ENCODE measurements at regions not wholly inside any gene's neighbourhood (a gene's known extent, or its start where the extent isn't known, plus 50 kb on each side); places are given as distances from the start of the nearest gene placed in this dataset.

DNA sequence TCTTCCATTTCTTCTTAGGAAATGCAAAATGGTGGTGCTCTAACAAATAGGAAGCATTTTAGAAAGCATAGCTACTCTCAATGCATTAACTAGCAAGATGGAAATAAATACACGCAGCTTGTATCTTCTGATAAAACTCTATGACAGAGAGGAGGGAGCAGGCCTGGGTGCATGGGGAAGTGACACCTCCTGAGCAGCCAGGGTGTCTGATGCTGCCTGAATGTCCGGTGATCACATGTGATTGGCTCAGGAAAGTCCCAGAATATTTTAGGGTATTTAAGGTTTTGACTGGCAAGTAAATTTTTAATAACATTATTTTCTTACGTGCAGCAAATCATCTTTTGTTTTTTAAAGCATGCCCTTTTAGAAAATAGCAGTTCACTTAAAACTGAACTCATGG lies 261.0 kb upstream of the KLF6 start:
- no peak for DNase-seq

DNA sequence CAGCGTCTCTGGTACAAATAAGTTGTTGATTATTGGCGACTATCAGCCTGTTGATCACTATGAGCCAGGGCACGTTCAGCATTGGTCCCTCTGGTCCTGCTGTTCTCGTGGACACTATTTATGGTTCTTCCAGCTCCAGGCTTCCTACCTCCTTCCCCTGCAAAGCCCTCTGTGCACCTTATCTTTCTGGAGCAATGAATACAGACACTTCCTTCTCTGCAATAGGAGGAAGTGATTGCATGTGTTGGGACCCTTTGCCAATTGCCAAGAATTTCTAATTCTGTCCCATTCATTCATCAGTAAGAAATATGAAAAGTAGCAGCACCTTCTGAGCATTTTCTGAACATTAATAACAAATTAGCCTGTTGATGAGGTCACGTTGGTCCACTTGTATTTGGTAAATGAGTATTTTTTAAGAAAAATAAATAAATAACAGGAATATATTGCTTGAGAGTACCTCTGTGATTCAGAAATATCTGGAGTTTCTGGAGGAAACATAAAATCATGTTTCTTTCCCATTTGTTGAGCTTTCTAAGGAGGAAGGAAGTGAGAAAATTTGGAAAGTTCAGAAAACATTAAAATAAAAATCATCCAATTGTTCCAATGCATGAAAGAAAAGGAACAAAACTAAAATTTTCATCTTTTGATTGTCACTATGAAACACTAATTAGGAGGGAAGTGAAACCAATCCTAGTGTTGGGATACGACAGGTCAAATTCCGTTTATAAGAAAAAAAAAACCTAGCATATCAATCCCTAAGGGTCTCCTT lies 259.1 kb upstream of the KLF6 start:
- DNase-seq: no peak

DNA sequence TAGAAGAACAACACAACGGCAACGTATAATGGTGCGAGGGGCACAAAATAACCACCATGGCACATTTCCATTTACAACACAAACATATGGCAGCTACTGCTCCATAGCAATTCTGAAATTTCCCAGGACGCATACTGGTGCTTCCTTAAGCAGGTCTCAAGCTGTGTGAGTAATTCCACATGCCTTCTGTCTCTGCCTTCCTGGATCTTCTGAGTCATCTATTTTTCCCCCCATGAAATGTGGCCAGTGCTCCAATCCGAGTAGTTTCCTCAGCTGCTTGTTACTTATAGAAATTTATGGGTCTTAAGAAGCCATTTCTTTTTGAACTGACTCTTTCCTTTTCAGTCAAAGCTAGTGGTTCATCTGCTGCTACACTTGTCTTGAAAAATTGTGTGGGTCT lies 256.6 kb upstream of the KLF6 start:
- DNase-seq: no peak

DNA sequence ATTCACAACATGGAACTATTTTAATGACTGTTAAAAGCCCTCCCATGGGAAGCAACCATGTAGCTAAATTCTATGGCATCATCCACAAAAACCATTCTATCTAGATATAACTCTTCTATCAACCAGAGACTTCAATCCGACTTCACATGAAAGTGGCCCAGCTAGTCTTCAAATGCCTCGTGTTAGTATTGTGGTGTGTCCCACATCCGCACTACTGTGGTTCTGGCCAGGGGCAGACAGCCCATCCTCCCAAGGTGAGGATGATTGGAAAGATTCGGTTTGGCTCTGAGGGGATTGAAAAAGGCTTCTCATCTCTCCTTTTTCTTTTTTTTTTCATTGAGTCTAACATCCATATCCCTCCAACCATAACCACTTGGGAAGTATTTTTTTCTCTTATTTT lies 253.0 kb upstream of the KLF6 start:
- DNase-seq: no peak

DNA sequence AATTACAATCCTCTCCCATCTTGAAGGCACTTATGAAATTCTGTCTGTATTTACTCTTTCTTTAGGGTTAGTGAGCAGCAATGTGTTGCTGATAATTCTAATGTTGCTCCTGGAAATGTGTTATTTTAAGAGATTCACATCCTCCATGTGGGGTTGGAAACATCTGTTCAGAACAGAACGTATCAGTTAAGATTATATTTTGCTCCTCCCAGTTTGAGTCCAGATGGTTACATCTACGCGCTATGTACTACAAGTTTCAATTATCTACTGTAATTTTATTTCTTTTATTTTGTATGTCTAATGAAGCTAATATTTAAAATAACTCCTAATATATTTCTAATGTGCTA lies 250.6 kb upstream of the KLF6 start:
- DNase-seq: no peak

DNA sequence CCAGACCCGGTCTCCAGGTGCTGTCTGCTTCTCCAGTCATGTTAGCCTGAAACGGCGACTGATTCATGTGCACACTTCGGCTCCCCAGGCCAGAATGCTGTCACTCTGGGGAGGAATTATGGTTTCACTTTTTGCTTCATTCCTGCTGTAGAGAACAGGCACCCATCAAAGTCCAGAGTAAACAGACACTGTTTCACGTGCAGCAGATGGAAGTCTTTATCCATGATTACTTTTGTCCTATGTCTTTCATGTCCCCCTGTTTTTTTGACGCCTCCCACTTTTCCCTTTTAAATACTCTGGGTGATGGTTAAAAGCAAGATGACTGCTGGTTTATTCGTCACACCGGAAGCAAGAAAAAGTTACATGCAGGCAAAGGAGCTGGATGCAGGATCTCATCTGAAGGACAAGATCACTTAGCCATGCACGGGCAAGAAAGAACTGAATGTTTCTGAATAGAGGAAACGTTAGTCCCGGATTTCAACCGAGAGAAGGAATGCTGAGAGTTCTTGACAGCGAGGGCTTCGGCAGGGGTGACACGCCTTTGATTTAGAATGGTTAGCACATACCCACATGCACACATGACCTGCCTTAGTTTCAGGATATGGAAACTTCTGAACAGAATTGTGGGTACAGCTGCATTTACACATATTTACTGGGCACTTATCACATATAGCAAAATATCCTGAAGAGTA lies 250.0 kb upstream of the KLF6 start:
- peak; percentile 63 for DNase-seq

DNA sequence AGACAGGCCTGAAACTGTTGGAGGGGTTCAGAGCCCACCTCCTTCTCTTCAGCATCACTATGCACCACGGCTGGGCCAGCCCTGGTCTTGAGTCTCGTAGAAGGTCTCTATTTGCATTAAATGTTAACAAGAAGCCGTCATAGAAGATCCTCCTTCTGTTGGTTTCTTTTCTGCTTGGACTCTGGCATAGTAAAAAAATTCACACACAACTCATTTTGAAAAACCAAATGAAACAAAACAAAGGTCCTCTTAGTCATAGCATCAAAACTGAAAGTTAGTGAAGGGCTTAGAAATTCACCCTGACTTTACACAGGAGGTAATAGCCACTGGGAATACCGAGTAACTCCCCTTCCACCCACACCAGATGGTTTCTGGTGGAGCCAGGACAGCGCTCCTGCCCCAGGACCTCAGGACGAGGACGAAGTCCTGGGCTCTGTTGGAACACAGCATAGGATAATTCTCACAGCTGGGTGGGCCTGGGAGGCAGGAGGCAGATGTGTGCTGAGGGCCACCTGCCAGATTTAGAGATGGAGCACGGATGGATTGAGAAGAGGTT lies 248.4 kb upstream of the KLF6 start:
- DNase-seq: no peak

DNA sequence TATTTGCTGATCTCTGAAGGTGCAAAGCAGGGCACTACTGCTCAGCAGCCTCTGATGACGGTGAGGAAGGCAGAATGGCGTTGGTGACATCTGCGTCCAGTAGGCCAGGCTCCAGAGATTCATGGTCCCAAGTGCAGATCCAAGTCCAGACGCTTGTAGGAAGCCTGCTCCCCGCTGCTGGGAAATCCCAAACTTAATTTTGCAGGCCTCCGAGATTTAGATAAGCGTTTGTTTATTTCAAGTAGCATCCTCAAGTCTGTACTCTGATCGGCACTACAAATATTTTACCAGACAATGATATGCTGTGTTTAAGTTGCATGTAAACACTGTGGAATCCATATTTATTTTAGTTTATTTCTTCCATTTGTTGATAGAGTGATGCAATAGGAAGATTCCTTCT lies 244.9 kb upstream of the KLF6 start:
- DNase-seq: no peak

DNA sequence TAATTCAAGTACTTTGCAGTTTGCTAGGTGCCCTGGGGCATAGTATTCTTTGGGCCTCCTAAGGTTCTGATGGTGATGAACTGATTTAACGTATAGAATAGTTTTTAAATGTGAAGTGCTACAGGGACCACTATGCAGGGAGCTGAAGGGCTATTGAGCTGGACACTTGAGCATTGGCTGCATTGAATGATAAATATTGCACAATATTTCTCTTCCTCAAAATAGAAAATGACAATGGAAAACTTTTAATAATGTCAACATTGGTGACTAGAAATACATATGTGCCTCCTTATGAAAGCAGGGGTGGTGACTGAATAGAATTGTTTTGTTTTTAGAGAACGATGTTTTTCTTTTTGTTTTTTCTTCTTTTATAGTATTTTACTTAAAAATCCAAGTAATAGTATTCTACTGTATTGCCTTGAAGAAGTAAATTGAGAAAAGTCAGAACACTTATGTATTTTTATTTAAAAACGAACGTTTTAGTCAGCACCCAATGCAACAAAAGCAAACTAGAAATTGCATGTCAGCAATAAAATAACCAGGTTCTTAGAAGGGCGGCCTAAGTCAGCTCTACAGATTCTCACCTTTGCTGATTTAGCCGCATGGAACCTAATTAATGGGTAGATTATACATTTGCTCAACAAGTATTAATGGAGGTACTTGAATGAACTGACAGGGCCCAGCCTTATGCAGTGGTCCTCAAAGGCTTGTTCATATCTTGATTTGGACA lies 244.0 kb upstream of the KLF6 start:
- no peak for DNase-seq

DNA sequence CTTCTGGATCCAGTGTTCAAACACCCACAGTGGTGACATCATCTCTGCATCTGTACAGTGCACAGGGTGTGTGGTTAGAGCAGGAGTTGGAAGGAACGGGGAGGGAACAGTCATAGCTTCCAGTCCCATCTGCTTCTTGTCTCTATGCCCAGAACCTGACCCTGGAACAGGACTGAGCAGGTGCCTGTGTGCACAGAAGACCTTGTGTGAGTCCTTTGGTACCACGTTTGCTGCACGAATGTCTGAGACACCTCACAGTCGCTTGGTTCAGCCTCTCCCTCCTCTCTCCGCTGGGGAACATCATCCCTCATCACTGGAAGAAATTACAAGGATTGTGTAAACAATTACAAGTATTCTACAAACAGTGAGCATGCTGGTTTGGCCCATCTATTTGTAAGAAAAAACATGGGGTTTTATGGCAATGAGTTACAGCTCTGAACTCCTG lies 243.0 kb upstream of the KLF6 start:
- DNase-seq: no peak

DNA sequence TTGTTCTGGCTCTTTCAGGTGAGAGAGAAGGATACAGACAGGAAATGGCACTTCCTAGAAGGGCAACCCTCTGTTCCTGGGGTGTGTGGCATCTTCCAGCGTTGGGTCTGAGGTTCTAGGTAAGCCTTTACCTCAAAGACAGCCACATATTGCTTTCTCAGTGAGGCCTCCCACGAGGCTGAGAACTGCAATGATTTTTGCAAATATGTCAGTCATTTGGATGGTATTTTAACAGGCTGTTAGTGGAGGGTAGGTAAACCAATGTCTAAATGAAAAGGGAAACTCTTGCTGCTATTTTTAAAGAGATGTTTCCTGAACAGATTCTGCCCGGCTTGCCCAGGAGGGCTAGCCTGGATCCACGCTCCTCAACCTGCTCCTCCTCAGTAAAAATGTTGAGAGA lies 240.3 kb upstream of the KLF6 start:
- no peak for DNase-seq

DNA sequence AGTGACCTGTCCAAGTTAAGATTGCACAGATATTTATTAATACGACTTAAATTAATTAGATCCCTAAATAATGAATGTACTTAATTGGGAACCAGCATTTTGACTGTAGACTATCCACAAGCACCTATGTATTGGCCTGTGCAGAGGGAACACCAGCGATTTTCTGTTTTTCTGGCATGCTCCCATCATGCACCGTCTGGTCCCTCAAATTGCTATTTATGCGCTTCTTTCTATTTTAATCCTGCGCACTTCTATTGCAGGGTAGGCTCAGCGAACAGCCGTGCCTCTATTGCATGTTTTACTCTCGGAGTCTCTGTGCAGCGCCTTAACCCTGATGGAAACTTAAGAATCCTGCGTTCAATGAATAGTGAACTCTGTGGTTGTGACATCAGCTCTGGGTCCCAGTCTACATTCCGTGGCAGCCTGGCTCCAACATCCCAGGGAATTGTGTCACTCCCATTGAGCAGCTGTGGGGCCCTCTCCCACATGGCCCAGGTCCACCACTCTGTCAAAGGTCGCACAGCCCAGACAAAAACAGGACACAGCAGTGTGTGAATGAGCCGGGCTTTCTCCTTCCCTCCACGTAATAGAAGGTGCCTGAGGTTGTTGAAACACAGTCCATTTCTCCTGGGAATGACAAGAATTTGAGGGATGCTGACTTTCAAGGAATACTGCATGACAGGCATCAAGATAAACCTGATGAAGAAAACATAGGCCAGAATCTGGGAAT lies 239.7 kb upstream of the KLF6 start:
- DNase-seq: peak; percentile 15

DNA sequence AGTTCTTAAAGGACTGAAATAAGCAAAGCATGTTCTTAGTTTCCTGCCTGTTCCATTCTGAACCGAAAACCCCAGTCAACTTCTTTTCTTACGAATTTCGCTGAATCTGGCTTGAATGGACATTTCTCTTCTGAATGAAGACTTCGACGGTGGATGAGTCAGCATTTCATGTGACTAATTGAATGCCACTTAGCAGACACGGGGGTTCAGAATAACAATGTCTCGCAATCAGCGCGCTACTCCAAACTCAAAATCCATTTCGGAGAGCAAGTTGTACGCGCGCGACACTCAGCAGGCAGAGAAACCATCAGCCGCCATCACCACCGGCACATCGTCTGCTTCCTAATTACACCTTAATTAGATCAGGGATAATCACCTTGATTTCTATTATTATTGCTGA lies 239.0 kb upstream of the KLF6 start:
- DNase-seq: peak; percentile 22

DNA sequence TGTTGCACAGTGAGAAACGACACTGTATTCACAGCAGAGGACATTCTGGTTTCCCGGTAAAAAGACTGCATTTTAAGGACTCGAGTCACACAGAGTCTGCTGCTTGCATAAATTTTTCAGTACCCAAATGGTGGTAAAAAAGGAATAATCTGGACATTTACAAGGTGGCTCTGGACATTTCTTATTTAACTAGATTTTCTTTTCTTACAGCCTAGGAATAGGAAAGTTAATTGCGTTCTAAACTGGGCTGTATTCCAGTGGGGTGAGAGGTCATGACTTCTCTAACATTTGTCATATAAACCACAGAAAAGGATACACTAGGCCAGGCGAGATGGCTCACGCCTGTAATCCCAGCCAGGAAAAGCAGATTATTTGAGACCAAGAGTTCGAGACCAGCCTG lies 237.5 kb upstream of the KLF6 start:
- DNase-seq: no peak

DNA sequence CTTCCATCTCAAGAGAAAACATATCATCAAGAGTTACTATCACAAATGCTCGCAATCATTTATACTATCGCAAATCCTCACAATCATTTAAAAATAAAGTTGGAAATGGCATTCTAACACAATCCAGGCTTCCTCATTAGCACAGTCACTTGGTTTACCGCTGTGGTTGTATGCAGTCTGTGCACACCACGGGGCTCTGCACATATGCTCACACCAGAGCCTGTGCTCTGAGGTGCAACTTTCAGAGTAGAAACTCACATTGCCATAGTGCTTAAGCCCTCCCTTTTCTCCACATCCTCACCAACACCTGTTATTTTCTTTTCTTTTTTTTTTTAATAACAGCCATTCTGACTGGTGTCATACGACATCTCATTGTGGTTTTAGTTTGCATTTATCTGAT lies 235.6 kb upstream of the KLF6 start:
- DNase-seq: no peak

DNA sequence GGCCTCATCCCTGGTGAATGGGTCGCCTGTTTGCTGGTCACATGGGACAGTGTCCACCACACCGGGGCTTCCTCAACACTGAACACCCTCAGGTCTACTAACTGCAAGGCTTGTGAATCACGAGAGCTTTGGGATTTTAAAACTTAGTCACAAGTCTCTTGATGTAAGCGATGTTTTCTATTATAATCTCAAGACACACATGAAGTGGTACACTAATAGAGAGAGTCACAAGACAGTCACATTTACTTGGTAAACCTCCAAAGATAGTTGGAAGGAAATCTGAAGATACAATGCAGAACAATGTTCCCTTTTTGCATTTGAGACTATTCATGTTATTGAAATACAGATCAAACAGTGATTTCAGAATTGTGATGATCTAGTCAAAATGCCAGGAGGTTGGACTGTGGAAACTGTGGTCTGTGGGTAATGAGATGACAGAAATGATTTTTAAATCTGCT lies 233.1 kb upstream of the KLF6 start:
- peak; percentile 4 for DNase-seq

DNA sequence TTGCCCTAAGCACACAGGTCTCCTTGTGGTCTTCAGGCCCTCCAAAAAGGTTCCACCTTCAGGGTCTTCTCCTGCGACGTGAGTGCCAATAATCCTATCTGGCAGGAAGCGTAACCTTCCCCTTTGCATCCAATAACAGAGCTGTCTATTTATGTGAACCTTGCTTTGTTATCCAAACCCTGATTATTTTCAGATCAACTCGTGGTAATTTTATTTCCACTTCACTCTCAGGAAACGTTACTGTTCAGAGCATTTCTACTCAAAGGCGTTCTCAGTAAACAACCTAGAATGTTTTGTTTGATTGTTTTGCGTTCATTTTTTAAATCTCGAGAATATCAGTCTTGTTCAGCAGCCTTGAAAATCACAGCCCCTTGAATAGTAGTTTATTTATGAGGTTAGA lies 232.3 kb upstream of the KLF6 start:
- no peak for DNase-seq

DNA sequence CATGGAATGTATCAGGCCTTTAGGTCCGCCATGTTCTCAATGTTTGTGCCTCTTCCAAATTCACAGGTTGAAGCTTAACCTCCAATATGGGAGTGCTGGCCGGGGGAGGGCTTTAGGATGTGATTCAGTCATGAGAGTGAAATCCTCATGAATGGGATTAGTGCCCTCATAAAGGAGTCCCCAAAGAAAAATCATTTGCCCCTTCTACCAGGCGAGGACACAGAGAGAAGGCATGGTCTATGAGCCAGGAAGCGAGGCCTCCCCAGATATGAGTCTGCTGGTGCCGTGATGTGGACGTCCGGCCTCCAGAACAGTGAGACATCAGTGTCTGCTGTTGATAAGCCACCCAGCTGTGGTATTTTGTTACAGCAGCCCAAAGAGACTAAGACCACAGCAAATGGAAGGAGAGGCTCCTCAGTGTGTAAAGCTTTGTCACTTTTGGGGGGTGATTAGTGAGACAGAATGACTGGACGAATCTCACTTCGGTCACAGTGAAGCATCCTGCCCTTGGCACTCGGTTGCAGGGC lies 231.3 kb upstream of the KLF6 start:
- no peak for DNase-seq

DNA sequence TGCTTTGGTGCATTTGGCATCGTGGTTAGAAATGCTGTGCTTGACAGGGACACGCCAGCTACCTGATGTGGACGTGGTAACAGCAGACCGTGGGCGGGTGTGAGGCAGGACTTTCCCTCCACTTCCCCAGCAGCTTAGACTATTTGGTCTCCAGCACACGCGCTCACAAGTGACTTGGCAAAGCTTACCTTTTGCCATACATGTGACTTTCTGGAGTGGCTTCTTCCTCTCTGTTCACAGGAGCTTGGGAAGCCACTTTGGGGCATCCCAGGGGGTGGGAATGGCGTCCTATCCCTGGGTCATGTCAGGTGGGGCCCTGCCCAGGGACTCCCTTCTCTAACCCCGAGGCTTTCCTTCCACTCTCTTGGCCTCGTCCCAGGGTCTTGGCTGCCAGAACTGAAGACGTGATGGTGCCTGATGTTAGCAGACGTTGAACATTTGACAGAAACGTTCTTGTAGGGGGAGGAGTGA lies 228.7 kb upstream of the KLF6 start:
- DNase-seq: no peak

DNA sequence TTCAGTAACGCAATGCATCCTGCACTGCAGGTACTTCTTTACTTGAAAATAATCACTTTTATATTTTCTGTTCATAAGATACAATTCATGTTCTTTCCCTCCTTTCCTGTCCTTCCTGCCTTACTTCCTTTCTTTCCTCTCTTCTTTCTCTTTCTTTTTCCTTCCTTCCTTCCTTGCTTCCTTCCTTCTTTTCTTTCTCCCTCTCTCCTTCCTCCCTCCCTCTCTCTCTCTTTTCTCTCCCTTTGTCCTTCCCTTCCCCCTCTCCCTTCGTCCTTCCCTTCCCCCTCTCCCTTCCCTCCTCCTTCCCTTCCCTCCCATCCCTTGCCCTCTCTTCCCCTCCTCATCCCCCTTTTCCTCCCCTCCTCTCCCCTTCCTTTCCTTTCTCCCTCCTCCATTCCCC lies 227.8 kb upstream of the KLF6 start:
- DNase-seq: no peak

DNA sequence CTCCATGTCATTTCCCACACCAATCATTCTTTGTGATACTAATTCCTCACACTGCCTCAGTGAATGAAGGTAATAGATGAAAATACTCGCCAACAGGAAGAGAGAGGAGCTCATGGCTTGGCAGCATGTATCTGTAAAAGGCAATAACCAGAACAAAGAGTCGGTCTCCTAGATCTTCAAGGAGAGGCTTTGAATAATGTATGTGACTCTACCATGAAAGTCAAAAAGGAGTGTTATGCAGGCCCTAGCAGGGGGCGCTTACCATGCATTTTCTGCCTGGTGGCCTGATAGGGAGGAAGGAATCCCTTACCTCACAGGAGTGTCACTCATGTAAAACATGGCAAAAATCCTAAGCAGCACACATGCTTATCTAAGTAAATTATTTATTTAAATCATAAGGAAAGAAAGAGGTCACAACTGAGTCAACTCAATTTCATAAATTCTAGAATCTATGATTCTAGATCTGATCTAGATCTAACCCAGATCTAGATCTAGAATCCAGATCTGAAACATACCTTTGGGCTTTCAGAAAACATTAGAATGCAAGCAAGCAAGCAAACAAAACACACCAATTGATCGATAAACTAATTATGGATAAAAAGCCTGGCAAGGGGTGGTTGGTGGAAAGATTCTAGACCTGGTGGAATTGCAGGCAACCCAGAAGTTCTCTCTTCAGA lies 226.3 kb upstream of the KLF6 start:
- DNase-seq: no peak

All from fibroblast of skin of scalp (primary cell).